HepG2 (cell line): ENCODE measurements at regions not wholly inside any gene's neighbourhood (a gene's known extent, or its start where the extent isn't known, plus 50 kb on each side); places are given as distances from the start of the nearest gene placed in this dataset.
A peak's percentile ranks its signal among the peaks of the same experiment; 100 is the strongest.

Experiments
- AGO2 ChIP-seq: fragments of 200-400 bp; formaldehyde crosslinking; optimal IDR thresholded peaks from 2 replicates; pipeline ENCODE3; 2017; ENCODE audit warnings: mild to moderate bottlenecking, low read depth, low read length, moderate library complexity
- CCAR2 ChIP-seq: fragments of 200-400 bp; formaldehyde crosslinking; optimal IDR thresholded peaks from 2 replicates; pipeline ENCODE3; 2018; ENCODE audit warnings: low read depth, mild to moderate bottlenecking, low read length, moderate library complexity
- CEBPG ChIP-seq: IDR thresholded peaks from 2 replicates; pipeline ENCODE4 v1.6.1; 2016
- CHCHD3 ChIP-seq: sonication (generic); formaldehyde crosslinking; IDR thresholded peaks from 2 replicates; pipeline ENCODE4 v1.8.0; 2022; ENCODE audit warnings: mild to moderate bottlenecking, missing genetic modification reagents, moderate library complexity
- FOSL1 ChIP-seq: sonication (generic); formaldehyde crosslinking; IDR thresholded peaks from 2 replicates; pipeline ENCODE4 v1.9.0; 2021; ENCODE audit warnings: missing genetic modification reagents, borderline replicate concordance
- HDAC6 ChIP-seq: fragments of 200-600 bp; sonication (generic); IDR thresholded peaks from 2 replicates; pipeline ENCODE4 v1.7.0; 2017; ENCODE audit warnings: mild to moderate bottlenecking, antibody characterized with exemption, low read length, low read depth
- KLF13 ChIP-seq: sonication (generic); formaldehyde crosslinking; IDR thresholded peaks from 2 replicates; pipeline ENCODE4 v1.4.0; 2020; ENCODE audit warnings: mild to moderate bottlenecking, missing genetic modification reagents
- KLF15 ChIP-seq: sonication (generic); formaldehyde crosslinking; IDR thresholded peaks from 2 replicates; pipeline ENCODE4 v1.8.1; 2023; ENCODE audit warnings: borderline replicate concordance, mild to moderate bottlenecking, inconsistent platforms, missing genetic modification reagents, mixed read lengths
- MTA3 ChIP-seq: sonication (generic); formaldehyde crosslinking; IDR thresholded peaks from 2 replicates; pipeline ENCODE4 v1.4.0; 2020; ENCODE audit warnings: missing genetic modification reagents
- PRPF4 ChIP-seq: fragments of 200-400 bp; formaldehyde crosslinking; IDR thresholded peaks from 2 replicates; pipeline ENCODE4 v1.6.1; 2016; ENCODE audit warnings: low read length, low read depth; ENCODE audit not compliant: poor library complexity, severe bottlenecking
- SP1 ChIP-seq, 2 experiments: fragments of 450-650 bp in 1 of 2; sonication (generic) in 1 of 2; formaldehyde crosslinking in 1 of 2; IDR thresholded peaks; 2 replicates each; pipeline versions ENCODE4 v1.4.0 to v1.6.1; 2016 to 2020; ENCODE audit warnings: missing genetic modification reagents in 1 of 2
- TEAD3 ChIP-seq: optimal IDR thresholded peaks from 2 replicates; pipeline ENCODE3; 2016; ENCODE audit warnings: borderline replicate concordance
- TFDP1 ChIP-seq: IDR thresholded peaks from 2 replicates; pipeline ENCODE4 v1.6.1; 2016; ENCODE audit warnings: missing compliant biosample characterization, missing genetic modification reagents, borderline replicate concordance
- THAP7 ChIP-seq: sonication (generic); formaldehyde crosslinking; IDR thresholded peaks from 2 replicates; pipeline ENCODE4 v1.8.1; 2023; ENCODE audit warnings: mild to moderate bottlenecking, missing genetic modification reagents
- XBP1 ChIP-seq: sonication (generic); formaldehyde crosslinking; IDR thresholded peaks from 2 replicates; pipeline ENCODE4 v1.5.0; 2020; ENCODE audit warnings: missing genetic modification reagents
- ZBTB20 ChIP-seq: sonication (generic); formaldehyde crosslinking; IDR thresholded peaks from 2 replicates; pipeline ENCODE4 v1.8.1; 2023; ENCODE audit warnings: missing genetic modification reagents, low read depth, mild to moderate bottlenecking, borderline replicate concordance
- ZFP37 ChIP-seq: sonication (generic); formaldehyde crosslinking; IDR thresholded peaks from 2 replicates; pipeline ENCODE4 v1.4.0; 2020; ENCODE audit warnings: missing genetic modification reagents, borderline replicate concordance
- ZKSCAN5 ChIP-seq: sonication (generic); formaldehyde crosslinking; IDR thresholded peaks from 2 replicates; pipeline ENCODE4 v1.5.1; 2020; ENCODE audit warnings: mild to moderate bottlenecking, missing genetic modification reagents
- ZMAT5 ChIP-seq: sonication (generic); formaldehyde crosslinking; IDR thresholded peaks from 2 replicates; pipeline ENCODE4 v1.5.0; 2020; ENCODE audit warnings: mild to moderate bottlenecking, low read depth, missing genetic modification reagents, borderline replicate concordance
- ZNF121 ChIP-seq: sonication (generic); formaldehyde crosslinking; IDR thresholded peaks from 2 replicates; pipeline ENCODE4 v1.5.0; 2020; ENCODE audit warnings: mild to moderate bottlenecking, missing genetic modification reagents
- ZNF253 ChIP-seq: sonication (generic); formaldehyde crosslinking; IDR thresholded peaks from 2 replicates; pipeline ENCODE4 v1.8.0; 2022; ENCODE audit warnings: mild to moderate bottlenecking, missing genetic modification reagents, borderline replicate concordance
- ZNF333 ChIP-seq: sonication (generic); formaldehyde crosslinking; IDR thresholded peaks from 2 replicates; pipeline ENCODE4 v1.4.0; 2020; ENCODE audit warnings: mild to moderate bottlenecking, missing genetic modification reagents, borderline replicate concordance
- ZNF33B ChIP-seq: sonication (generic); formaldehyde crosslinking; IDR thresholded peaks from 2 replicates; pipeline ENCODE4 v1.5.1; 2020; ENCODE audit warnings: mild to moderate bottlenecking, missing genetic modification reagents
- ZNF484 ChIP-seq: sonication (generic); formaldehyde crosslinking; IDR thresholded peaks from 2 replicates; pipeline ENCODE4 v1.5.1; 2020; ENCODE audit warnings: mild to moderate bottlenecking, low read depth, missing genetic modification reagents, borderline replicate concordance
- ZNF605 ChIP-seq: sonication (generic); formaldehyde crosslinking; IDR thresholded peaks from 2 replicates; pipeline ENCODE4 v1.8.0; 2022; ENCODE audit warnings: mild to moderate bottlenecking, missing genetic modification reagents
- ZNF674 ChIP-seq: sonication (generic); formaldehyde crosslinking; IDR thresholded peaks from 2 replicates; pipeline ENCODE4 v1.5.0; 2020; ENCODE audit warnings: low read depth, mild to moderate bottlenecking, missing genetic modification reagents
- ZNF703 ChIP-seq: sonication (generic); formaldehyde crosslinking; IDR thresholded peaks from 2 replicates; pipeline ENCODE4 v1.5.1; 2020; ENCODE audit warnings: missing genetic modification reagents, mild to moderate bottlenecking, moderate library complexity, borderline replicate concordance
- ZNF879 ChIP-seq: sonication (generic); formaldehyde crosslinking; IDR thresholded peaks from 2 replicates; pipeline ENCODE4 v1.8.1; 2023; ENCODE audit warnings: missing genetic modification reagents
- ZNF883 ChIP-seq: sonication (generic); formaldehyde crosslinking; IDR thresholded peaks from 2 replicates; pipeline ENCODE4 v1.5.1; 2020; ENCODE audit warnings: mild to moderate bottlenecking, missing genetic modification reagents; ENCODE audit errors: not compliant biosample characterization
- ZSCAN30 ChIP-seq: sonication (generic); formaldehyde crosslinking; IDR thresholded peaks from 2 replicates; pipeline ENCODE4 v1.5.0; 2020; ENCODE audit warnings: mild to moderate bottlenecking, missing genetic modification reagents

- TF ChIP-seq ZKSCAN5 (CRISPR knock-in tag) (no peak), HDAC6 (no peak), ZNF879 (CRISPR knock-in tag) (no peak), TEAD3 (peak; percentile 40), ZNF121 (CRISPR knock-in tag) (no peak), FOSL1 (CRISPR knock-in tag) (no peak), SP1 (IDR thresholded peaks at IDR 0.05) (no peak), SP1 (CRISPR knock-in tag; IDR thresholded peaks at IDR 0.05) (no peak), ZMAT5 (no peak), CHCHD3 (no peak), CEBPG (CRISPR knock-in tag) (peak; percentile 67), THAP7 (no peak), PRPF4 (no peak), XBP1 (CRISPR knock-in tag) (no peak), KLF13 (CRISPR knock-in tag) (no peak), AGO2 (no peak), ZBTB20 (CRISPR knock-in tag) (no peak), ZNF333 (no peak), ZNF253 (CRISPR knock-in tag) (no peak), MTA3 (CRISPR knock-in tag) (no peak), ZNF484 (CRISPR knock-in tag) (no peak), TFDP1 (CRISPR knock-in tag) (no peak), ZNF674 (CRISPR knock-in tag) (no peak), ZFP37 (CRISPR knock-in tag) (no peak), ZNF33B (CRISPR knock-in tag) (no peak), ZSCAN30 (CRISPR knock-in tag) (no peak), ZNF883 (no peak), ZNF605 (no peak), KLF15 (CRISPR knock-in tag) (no peak), CCAR2 (no peak), ZNF703 (CRISPR knock-in tag) (no peak)
These were observed 94.9 kb downstream of the LYZL2 start (continued) for GRCh38 chr10:30534465-30535144.
